T-helper 2 cell treated with Interferon-gamma antibody and Interleukin-4, amounts not matched to agents 5 μg/mL and 100 μg/mL, for 36 hours (primary cell): ENCODE measurements at regions not wholly inside any gene's neighbourhood (a gene's known extent, or its start where the extent isn't known, plus 50 kb on each side); places are given as distances from the start of the nearest gene placed in this dataset.

Source experiments
- DNase-seq: peaks from one replicate; pipeline ENCODE4 v3.0.0; 2021; ENCODE audit warnings: low spot score
- H3K27ac Mint-ChIP-seq: one replicate; pipeline ENCODE4 v1.8.0; 2021; ENCODE audit warnings: mild to moderate bottlenecking, mixed read lengths
- H3K27me3 Mint-ChIP-seq: one replicate; pipeline ENCODE4 v1.8.0; 2021; ENCODE audit warnings: low read depth, mixed read lengths
- H3K36me3 Mint-ChIP-seq: one replicate; pipeline ENCODE4 v1.8.0; 2021; ENCODE audit warnings: low read depth, mixed read lengths
- H3K4me1 Mint-ChIP-seq: one replicate; pipeline ENCODE4 v1.8.0; 2021; ENCODE audit warnings: low read depth, mixed read lengths
- H3K4me3 Mint-ChIP-seq: one replicate; pipeline ENCODE4 v1.8.0; 2022; ENCODE audit warnings: mild to moderate bottlenecking, moderate library complexity, mixed read lengths
- H3K9me3 Mint-ChIP-seq: one replicate; pipeline ENCODE4 v1.8.0; 2021; ENCODE audit warnings: mixed read lengths

DNA sequence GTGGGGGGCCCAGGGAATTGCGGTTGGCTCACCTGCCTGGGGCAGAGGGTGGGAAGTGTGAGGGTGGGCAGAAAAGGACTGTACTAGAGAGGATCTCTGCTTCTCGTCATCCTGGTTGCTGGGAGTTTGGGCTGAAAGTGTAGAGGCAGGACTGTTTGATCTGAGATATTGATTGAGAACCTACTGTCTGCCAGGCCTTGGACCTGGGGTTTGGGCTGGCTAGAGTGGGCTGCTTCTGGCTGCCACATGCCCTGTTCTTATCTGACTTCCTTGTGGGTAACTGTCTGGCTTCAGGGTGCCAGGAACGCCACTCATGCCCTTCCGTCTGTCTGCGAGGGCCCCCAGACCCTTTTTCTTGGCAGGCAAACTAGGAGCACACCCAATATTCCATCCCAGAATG lies 200.9 kb downstream of the FOXD2 start:
- Mint-ChIP-seq H3K9me3 (no peaks in the 10 kb centered on the region), H3K27me3 (no peaks in the 10 kb centered on the region)
- no peak for DNase-seq

DNA sequence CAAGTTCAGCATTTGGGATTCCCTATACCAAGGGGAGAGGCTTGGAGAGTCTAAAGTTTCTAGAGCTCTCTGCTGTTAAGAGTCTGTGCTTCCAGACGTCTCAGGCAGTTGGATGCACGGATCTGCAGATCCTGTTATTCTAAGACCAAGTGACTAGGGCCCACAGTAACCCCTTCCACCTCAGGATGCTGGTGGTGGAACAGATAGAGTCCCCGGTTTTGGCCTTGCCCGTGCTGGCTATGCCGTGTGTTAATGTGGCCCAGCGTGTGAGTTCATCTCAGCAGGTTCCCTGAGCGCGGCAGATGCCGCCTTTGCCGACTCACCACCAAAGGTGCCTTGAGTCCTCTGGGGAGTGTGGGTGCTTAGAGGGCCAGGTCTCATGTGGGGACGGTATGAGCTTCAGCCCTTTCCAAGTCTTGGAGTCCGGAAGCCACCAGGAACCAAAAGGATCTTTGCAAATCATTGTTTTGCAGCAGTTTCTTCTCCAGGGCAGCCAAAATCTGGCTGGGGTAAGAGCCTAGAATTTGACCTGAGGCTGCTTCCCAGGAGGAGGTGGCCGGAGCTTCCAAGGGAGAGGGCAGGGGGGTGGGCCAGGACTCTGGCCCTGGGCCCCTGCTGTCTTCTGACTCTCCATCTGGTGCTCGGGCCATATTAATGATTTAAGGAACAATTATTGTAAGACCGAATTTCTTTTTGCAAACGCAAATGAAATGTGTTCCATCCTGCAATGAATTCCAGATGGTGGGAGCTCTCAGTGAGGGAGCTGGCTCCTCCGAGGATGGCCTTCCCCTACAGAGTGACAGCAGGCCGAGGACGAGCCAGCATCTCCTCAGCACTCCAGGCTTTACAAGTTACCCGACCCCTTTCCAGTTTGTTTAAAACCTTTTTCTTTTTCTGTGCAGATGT lies 205.7 kb downstream of the FOXD2 start:
- Mint-ChIP-seq H3K27ac (no peak overlapping the region), H3K4me1 (no peaks in the 10 kb centered on the region), H3K9me3 (no peaks in the 10 kb centered on the region), H3K36me3 (no peaks in the 10 kb centered on the region), H3K4me3 (no peak overlapping the region), H3K27me3 (no peaks in the 10 kb centered on the region)
- no peak for DNase-seq

More for the DNA sequence above, 200.9 kb downstream of the FOXD2 start:
- Mint-ChIP-seq H3K36me3 (no peaks in the 10 kb centered on the region), H3K27ac (no peak overlapping the region), H3K4me3 (no peak overlapping the region), H3K4me1 (no peaks in the 10 kb centered on the region)

DNA sequence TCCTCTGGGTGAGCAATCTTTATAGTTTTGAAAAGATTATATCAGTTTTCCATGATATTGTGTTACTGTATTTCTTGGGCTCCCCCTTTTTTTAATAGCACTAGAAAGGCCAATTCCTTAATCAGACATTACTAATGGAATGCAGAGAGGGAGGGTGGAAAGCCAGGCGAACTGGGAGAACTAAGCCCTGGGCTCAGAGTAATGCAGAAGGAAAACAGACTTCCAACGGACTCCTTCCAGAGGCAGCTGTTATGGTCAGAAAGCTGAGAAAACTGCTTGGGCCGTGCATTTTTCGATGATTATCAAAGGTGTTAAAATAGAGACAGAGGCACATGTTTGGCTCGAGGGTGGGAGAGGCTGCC lies 206.3 kb downstream of the FOXD2 start:
- Mint-ChIP-seq H3K4me1 (no peaks in the 10 kb centered on the region), H3K9me3 (no peaks in the 10 kb centered on the region), H3K36me3 (no peaks in the 10 kb centered on the region), H3K27ac (no peak overlapping the region), H3K4me3 (no peak overlapping the region), H3K27me3 (no peaks in the 10 kb centered on the region)
- no peak for DNase-seq

DNA sequence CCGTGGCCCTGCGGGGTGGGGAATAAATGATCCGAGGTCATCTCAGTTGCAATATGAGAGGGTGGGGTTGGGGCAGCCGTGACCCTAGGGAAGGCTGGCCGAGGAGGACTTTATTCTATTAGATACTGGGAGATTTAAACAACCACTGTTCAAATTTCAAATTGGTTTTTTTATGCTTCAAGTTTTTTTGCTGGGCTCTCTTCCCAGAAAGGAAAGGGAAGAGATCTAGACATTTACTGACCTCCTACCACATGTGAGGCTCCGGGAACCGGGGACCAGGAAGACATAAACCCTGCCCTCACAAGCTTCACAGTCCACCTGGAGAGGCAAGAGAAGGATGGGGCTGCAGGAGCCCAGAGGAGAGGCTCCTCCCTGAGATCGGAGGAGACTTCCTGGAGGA lies 207.3 kb downstream of the FOXD2 start:
- Mint-ChIP-seq H3K36me3 (no peaks in the 10 kb centered on the region), H3K27ac (no peak overlapping the region), H3K4me1 (no peaks in the 10 kb centered on the region), H3K4me3 (no peak overlapping the region), H3K9me3 (no peaks in the 10 kb centered on the region), H3K27me3 (peaks cover under 1% of the 10 kb centered on the region)
- DNase-seq = no peak

DNA sequence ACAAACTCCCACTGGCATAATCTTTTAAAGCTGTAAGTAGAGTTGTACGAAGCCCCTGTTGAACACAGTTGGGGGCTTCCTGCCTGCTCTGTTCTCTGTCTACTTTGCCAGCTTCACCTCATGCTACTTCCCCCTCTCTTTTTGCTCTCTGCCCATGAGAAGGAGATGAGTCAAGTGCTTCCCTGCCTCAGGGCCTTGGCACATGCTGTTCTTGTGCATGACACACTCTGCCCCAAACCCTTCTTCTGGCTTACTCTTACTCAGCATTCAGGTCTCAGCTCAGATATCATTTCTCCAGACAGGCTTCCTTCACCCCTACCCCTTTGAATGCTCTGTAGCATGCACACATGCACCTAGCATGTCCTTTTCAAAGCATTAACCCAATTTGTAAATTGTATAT lies 208.8 kb downstream of the FOXD2 start:
- Mint-ChIP-seq H3K9me3 (no peaks in the 10 kb centered on the region), H3K4me1 (no peaks in the 10 kb centered on the region), H3K27ac (no peak overlapping the region), H3K36me3 (no peaks in the 10 kb centered on the region), H3K4me3 (no peak overlapping the region), H3K27me3 (peaks cover 2% of the 10 kb centered on the region)
- no peak for DNase-seq

DNA sequence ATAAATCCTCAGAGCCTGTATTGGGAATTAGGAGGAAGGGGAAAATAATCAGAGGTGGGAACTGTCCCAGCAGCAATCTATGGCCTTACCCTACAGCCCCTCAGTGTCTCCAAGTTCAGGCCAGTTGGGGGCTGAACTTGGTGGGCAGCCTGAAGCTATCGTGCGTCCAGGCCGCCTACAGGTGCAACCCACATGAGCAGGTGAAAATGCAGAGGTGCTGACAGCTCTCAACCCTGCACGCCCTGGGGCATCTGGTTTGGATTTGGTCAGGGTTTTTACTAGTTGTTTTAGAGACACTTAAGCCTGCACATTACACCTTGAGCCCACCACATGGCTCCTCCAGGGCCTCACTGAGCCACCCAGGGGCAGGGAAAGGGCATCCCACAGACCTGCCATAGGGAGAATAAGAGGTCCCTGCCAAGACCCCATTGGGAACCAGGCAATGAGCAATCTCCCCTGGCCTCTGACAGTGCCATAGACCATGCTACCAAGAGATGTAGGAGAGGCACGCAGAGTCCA lies 209.5 kb downstream of the FOXD2 start:
- DNase-seq = no peak
- no peaks in the 10 kb centered on the region for H3K4me1 Mint-ChIP-seq
- H3K36me3 Mint-ChIP-seq = no peaks in the 10 kb centered on the region
- peaks cover 2% of the 10 kb centered on the region for H3K27me3 Mint-ChIP-seq
- H3K27ac Mint-ChIP-seq = no peak overlapping the region
- no peak overlapping the region for H3K4me3 Mint-ChIP-seq
- H3K9me3 Mint-ChIP-seq = no peaks in the 10 kb centered on the region

DNA sequence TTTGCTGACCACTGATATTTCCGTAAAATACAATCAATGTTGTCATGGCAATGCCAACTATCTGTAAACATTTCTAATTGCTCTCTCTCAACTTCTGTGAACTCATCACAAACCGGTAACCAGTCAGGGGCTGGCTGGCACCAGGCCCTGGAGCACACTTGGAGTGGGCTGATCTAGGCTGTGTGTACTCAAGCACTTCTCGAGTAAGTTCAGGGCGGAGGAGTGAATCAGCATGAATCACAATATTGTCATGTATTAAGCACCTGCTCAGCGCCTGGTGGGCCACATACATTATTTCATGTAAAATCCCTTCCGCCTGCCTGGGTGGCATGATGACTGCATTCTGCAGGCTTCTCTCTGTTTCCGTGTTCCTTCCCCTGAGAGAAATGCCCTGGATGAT lies 212.4 kb downstream of the FOXD2 start:
- no peaks in the 10 kb centered on the region for H3K9me3 Mint-ChIP-seq
- peaks cover 6% of the 10 kb centered on the region for H3K27me3 Mint-ChIP-seq
- no peaks in the 10 kb centered on the region for H3K4me1 Mint-ChIP-seq
- H3K4me3 Mint-ChIP-seq = no peak overlapping the region
- no peak overlapping the region for H3K27ac Mint-ChIP-seq
- H3K36me3 Mint-ChIP-seq = no peaks in the 10 kb centered on the region
- no peak for DNase-seq

DNA sequence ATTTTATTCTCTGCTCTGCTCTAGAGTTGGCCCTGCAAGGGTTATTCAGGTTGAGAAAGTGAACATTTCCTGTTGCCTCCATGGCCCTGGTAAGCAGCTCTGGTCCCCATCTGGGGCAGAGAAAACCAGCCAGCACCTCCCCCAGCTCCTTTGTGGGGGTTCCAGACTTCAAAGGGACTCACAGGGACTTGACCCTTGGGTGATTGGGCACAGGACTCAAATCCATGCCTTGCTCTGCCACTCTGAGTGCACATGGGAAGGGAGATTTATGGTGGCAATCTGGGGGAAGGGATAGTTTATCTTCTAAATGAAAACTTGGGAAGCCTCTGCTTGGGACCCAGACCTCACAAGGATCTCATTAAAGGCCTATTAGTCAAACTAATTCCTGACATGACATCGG lies 212.8 kb downstream of the FOXD2 start:
- Mint-ChIP-seq H3K4me1 (no peaks in the 10 kb centered on the region), H3K27ac (no peak overlapping the region), H3K36me3 (no peaks in the 10 kb centered on the region), H3K27me3 (peaks cover 6% of the 10 kb centered on the region), H3K4me3 (no peak overlapping the region), H3K9me3 (no peaks in the 10 kb centered on the region)
- DNase-seq = no peak

DNA sequence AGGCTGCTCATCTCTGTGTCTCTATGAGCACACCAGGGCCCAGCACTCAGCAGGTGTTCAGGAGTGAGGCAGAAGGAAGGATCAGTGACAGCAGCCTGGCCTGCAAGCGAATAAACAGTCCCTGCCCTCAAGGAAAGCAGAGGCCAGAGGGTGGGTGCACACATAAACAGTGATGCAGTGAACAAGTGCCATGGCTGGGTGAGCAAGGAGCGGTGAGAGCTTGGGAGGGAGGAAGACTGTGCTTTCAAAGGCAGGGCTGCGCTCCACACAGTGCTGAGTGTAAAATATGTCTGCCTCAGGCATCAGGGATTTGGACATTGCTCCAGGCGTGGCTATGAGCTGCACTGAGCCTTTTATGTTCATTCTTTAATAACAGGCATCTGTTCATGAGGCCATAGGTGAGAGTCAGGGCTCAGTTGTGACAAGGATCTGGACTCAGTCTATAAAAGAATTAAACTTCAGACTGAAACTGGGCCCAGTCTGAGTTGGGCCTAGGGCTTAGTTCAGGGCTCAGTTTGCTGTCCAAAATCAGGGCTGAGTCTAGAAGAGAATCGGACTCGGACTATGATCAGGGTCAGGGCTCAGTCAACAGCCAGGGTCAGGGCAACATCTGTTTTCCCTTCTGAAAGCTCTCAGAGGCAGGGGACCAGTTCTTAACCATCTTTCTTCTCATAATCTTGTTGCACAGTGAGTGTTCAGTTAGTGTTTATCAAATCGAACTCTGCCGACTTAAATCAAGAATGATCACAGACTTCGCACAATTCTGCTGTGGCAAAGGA lies 213.7 kb downstream of the FOXD2 start:
- H3K27ac Mint-ChIP-seq = no peak overlapping the region

DNA sequence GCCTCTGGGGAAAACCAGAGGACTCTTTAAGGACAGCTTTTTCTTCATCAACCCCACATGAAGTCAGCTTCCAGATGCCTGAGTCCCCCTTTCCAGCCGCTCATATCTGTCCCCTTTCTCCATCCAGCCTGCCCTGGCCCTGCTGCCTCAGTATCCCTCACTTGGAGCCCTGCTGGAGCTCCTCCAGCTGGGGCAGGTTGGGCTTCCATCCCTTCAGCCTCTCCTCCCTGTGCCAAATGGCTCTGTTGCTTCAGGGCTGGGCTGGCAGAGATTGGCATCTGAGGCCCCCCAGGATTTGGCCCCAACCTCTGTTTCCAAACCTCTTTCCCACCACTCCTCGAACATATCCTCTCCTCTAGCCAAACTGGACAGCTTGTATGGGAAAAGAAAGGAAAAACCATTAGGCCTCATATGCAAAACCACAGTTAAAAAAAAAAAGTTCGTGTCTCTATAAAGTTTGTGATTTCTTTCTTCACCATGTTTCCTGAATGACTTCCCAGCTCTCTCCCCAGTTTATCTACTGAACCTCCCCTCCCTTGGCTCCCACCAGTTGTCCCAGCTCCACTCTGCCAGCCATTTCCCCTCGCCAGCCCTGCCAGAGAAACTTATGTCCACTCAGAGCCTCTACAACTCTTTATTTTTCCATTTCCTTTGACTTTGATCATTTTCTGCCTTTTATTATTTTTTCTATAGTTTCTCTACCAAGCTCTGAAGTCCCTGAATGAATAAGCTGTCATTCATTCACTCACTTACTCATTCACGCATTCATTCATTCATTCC lies 217.9 kb downstream of the FOXD2 start:
- Mint-ChIP-seq H3K4me1 (no peaks in the 10 kb centered on the region), H3K9me3 (no peaks in the 10 kb centered on the region), H3K27me3 (peaks cover 6% of the 10 kb centered on the region), H3K36me3 (no peaks in the 10 kb centered on the region), H3K27ac (no peak overlapping the region), H3K4me3 (no peak overlapping the region)
- DNase-seq = no peak

More for the DNA sequence above, 213.7 kb downstream of the FOXD2 start:
- no peaks in the 10 kb centered on the region for H3K9me3 Mint-ChIP-seq
- no peaks in the 10 kb centered on the region for H3K4me1 Mint-ChIP-seq
- H3K36me3 Mint-ChIP-seq = no peaks in the 10 kb centered on the region
- no peak for DNase-seq
- peaks cover 6% of the 10 kb centered on the region for H3K27me3 Mint-ChIP-seq
- no peak overlapping the region for H3K4me3 Mint-ChIP-seq

DNA sequence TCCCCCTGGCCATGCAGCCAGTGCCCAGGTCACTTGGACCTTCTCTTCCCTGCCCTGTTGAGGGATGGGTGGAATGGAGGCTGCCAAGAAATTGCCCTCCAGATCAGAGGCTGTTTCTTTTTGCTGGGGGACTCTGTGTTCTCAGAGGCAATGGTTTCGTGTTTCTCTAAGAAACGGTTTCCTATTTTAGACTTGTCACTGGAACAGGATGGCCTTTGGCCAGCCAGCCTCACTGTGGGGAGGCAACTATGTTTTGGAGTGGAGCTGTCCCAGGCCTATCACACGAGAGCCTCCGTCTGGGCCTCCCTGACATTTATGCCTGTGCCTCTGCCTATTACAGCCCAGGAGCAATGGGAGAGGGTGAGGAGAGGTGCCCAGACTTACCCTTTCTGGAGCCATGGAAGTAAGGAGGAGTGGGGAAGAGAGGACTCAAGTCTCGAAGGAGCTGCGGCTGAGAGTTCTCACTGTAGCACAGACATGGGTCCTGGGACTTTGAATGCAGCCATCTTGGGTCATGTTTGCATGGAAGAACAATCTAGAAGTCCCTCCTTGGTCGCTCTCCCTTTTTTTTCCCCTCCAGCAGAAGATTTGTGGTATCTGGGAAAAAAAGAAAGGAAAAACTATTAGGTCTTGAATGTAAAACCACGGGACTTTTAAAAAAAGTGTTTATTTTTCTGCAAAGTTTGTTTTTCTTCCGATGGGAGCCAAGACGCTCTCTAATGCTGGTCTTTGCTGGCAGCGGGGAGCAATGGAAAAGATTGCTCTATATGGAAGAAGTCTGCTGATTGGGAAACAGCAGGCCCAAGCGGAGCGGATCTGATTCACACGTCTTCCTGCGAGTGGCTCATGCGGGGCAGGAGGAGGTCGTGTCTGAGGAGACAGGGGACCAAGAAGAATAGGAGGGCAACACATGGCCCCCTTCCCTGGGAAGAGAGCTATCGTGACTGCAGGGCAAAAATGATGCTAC lies 219.2 kb downstream of the FOXD2 start:
- H3K36me3 Mint-ChIP-seq = no peaks in the 10 kb centered on the region
- H3K4me3 Mint-ChIP-seq = no peak overlapping the region
- H3K9me3 Mint-ChIP-seq = no peaks in the 10 kb centered on the region
- no peaks in the 10 kb centered on the region for H3K4me1 Mint-ChIP-seq
- H3K27me3 Mint-ChIP-seq = peaks cover 6% of the 10 kb centered on the region
- no peak for DNase-seq
- H3K27ac Mint-ChIP-seq = no peak overlapping the region

DNA sequence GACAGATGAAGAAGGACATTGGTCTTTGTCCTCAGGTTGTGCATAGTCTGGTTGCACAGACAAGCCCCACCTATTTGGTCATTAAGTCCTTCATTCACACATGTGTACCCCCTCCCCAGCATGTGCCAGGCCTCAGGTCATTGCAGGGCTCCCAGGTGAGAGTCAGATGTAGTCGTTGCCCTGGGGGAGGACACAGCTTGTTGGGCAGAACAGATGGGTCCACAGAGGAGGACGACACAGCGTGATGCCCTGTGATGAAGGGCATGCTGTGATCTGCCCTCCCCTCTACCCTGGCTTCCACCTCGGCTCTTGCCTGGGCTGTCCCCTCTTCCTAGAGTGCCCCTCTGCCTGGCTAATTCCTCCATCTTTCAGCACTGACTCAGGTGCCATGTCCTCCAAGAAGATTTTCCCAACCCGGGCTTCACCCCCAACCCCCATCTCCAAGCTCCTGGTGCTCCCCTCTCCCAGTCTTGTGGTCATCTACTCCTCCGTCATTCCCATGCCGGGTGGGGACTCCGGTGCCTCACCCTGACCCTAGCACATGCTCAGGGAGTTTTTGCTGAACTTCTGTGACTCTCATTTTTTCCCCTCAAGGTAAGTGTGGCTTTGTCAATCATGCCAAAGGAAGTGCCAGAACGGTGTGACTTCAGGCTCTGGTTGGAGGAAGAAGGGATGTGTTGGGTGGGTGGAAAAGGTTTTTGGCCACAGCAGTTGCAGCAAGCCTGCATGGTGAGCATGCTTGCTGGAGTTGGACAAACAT lies 220.5 kb downstream of the FOXD2 start:
- Mint-ChIP-seq H3K27ac (no peak overlapping the region), H3K4me3 (no peak overlapping the region), H3K27me3 (peaks cover 6% of the 10 kb centered on the region), H3K36me3 (no peaks in the 10 kb centered on the region), H3K9me3 (no peaks in the 10 kb centered on the region), H3K4me1 (peaks cover 5% of the 10 kb centered on the region)
- no peak for DNase-seq
